ENCODE measurements at regions not wholly inside any gene's neighbourhood (a gene's known extent, or its start where the extent isn't known, plus 50 kb on each side); places are given as distances from the start of the nearest gene placed in this dataset.

DNA sequence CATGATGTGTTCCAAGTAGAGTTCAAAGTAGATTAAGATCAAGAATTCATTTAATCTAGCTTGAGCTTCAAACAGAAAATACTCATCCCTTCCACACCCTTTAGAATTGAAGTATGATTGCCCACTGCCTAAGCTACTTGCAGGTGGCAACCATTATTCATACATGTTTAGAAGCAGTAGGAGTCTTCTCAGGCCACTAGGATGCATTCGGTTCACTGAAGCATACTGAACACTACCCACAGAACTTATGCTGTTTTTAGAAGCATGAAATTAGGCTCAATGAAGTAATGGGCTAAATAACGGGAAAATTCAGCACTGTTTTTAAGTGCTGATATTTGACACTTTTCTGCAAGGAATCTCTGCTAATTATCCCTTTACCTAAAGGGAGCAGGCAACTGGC lies 263.4 kb downstream of the DEPDC1B start:
- no peak for DNase-seq (ENCODE audit: low spot score)
- Histone ChIP-seq H3K9ac (ENCODE audit: low read depth in 1 of 2, low read length in 2 of 2) (no peak overlapping the region), H3K4me3 (ENCODE audit: low read depth in 1 of 3, low read length in 3 of 3) (no peak overlapping the region), H3K27me3 (ENCODE audit: control insufficient read depth in 4 of 4, insufficient read depth in 4 of 4, low read length in 3 of 4) (peaks cover 0 to 3% (median 0%) of the 10 kb centered on the region in 4 donors), H3K36me3 (ENCODE audit: control insufficient read depth in 4 of 4, insufficient read depth in 3 of 4, low read depth in 1 of 4, low read length in 3 of 4) (no peaks in the 10 kb centered on the region), H3K27ac (ENCODE audit: low read depth in 1 of 2, low read length in 2 of 2) (no peak overlapping the region), H3K9me3 (ENCODE audit: control insufficient read depth in 4 of 4, low read length in 3 of 4) (no peaks in the 10 kb centered on the region), H3K4me1 (ENCODE audit: control insufficient read depth in 4 of 4, insufficient read depth in 4 of 4, low read length in 3 of 4) (no peaks in the 10 kb centered on the region)
- 78% methylated on average over 2 of the region's 2 CpGs for WGBS
- TF ChIP-seq HNF4G (IDR thresholded peaks at IDR 0.05): no peak
- no peak for TF ChIP-seq RAD21 (IDR thresholded peaks at IDR 0.05)
- TF ChIP-seq, protein P1, sequence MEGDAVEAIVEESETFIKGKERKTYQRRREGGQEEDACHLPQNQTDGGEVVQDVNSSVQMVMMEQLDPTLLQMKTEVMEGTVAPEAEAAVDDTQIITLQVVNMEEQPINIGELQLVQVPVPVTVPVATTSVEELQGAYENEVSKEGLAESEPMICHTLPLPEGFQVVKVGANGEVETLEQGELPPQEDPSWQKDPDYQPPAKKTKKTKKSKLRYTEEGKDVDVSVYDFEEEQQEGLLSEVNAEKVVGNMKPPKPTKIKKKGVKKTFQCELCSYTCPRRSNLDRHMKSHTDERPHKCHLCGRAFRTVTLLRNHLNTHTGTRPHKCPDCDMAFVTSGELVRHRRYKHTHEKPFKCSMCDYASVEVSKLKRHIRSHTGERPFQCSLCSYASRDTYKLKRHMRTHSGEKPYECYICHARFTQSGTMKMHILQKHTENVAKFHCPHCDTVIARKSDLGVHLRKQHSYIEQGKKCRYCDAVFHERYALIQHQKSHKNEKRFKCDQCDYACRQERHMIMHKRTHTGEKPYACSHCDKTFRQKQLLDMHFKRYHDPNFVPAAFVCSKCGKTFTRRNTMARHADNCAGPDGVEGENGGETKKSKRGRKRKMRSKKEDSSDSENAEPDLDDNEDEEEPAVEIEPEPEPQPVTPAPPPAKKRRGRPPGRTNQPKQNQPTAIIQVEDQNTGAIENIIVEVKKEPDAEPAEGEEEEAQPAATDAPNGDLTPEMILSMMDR (IDR thresholded peaks at IDR 0.05; ENCODE audit: low read depth, low read length, missing input control): no peak
- no peak for TF ChIP-seq TAF1 (conservative IDR thresholded peaks at IDR 0.05)
- no peak for TF ChIP-seq YY1 (IDR thresholded peaks at IDR 0.05)
- TF ChIP-seq, protein P2, sequence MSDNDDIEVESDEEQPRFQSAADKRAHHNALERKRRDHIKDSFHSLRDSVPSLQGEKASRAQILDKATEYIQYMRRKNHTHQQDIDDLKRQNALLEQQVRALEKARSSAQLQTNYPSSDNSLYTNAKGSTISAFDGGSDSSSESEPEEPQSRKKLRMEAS (IDR thresholded peaks at IDR 0.05): no peak
- TF ChIP-seq GABPA (IDR thresholded peaks at IDR 0.05 in 1 of 2, conservative IDR thresholded peaks at IDR 0.05 in 1 of 2): no peak
- no peak for TF ChIP-seq FOXA1 (IDR thresholded peaks at IDR 0.05)
- TF ChIP-seq, protein P3, sequence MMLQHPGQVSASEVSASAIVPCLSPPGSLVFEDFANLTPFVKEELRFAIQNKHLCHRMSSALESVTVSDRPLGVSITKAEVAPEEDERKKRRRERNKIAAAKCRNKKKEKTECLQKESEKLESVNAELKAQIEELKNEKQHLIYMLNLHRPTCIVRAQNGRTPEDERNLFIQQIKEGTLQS (IDR thresholded peaks at IDR 0.05): no peak
- TF ChIP-seq HNF4A (conservative IDR thresholded peaks at IDR 0.05): no peak
- no peak for TF ChIP-seq SP1 (IDR thresholded peaks at IDR 0.05)
- TF ChIP-seq JUND (IDR thresholded peaks at IDR 0.05): no peak
- TF ChIP-seq NR2F2 (IDR thresholded peaks at IDR 0.05): no peak
- TF ChIP-seq RXRA (IDR thresholded peaks at IDR 0.05): no peak
- TF ChIP-seq EGR1 (IDR thresholded peaks at IDR 0.05; ENCODE audit: low read depth in 2 of 2): no peak
- TF ChIP-seq, protein P4, sequence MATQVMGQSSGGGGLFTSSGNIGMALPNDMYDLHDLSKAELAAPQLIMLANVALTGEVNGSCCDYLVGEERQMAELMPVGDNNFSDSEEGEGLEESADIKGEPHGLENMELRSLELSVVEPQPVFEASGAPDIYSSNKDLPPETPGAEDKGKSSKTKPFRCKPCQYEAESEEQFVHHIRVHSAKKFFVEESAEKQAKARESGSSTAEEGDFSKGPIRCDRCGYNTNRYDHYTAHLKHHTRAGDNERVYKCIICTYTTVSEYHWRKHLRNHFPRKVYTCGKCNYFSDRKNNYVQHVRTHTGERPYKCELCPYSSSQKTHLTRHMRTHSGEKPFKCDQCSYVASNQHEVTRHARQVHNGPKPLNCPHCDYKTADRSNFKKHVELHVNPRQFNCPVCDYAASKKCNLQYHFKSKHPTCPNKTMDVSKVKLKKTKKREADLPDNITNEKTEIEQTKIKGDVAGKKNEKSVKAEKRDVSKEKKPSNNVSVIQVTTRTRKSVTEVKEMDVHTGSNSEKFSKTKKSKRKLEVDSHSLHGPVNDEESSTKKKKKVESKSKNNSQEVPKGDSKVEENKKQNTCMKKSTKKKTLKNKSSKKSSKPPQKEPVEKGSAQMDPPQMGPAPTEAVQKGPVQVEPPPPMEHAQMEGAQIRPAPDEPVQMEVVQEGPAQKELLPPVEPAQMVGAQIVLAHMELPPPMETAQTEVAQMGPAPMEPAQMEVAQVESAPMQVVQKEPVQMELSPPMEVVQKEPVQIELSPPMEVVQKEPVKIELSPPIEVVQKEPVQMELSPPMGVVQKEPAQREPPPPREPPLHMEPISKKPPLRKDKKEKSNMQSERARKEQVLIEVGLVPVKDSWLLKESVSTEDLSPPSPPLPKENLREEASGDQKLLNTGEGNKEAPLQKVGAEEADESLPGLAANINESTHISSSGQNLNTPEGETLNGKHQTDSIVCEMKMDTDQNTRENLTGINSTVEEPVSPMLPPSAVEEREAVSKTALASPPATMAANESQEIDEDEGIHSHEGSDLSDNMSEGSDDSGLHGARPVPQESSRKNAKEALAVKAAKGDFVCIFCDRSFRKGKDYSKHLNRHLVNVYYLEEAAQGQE (IDR thresholded peaks at IDR 0.05): no peak

DNA sequence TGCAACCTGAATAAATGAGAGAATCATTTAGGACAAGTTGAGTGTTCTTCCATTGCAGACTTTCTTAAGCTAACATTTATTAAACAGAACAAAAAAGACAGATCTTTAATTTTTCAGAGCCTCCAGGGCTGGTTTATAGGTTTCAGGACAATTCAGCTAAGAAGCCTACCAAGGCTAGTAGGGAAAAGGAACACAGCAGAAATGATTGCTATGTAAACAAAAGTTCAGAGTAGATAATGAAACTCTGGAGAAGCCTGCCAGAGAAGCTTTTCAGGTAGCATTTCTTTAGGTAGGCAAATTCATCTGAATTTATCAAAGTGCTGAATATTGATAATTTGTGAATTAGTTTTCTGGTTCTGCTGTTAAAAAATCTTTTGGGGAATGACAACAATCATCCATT lies 264.2 kb downstream of the DEPDC1B start:
- no peak for DNase-seq (ENCODE audit: low spot score)
- Histone ChIP-seq H3K36me3 (ENCODE audit: control insufficient read depth in 4 of 4, insufficient read depth in 3 of 4, low read depth in 1 of 4, low read length in 3 of 4) (no peaks in the 10 kb centered on the region), H3K27me3 (ENCODE audit: control insufficient read depth in 4 of 4, insufficient read depth in 4 of 4, low read length in 3 of 4) (peaks cover 0 to 3% (median 0%) of the 10 kb centered on the region in 4 donors), H3K27ac (ENCODE audit: low read depth in 1 of 2, low read length in 2 of 2) (no peak overlapping the region), H3K9ac (ENCODE audit: low read depth in 1 of 2, low read length in 2 of 2) (no peak overlapping the region), H3K4me3 (ENCODE audit: low read depth in 1 of 3, low read length in 3 of 3) (no peak overlapping the region), H3K4me1 (ENCODE audit: control insufficient read depth in 4 of 4, insufficient read depth in 4 of 4, low read length in 3 of 4) (no peaks in the 10 kb centered on the region), H3K9me3 (ENCODE audit: control insufficient read depth in 4 of 4, low read length in 3 of 4) (no peaks in the 10 kb centered on the region)
- TF ChIP-seq HNF4G (IDR thresholded peaks at IDR 0.05) (no peak), RXRA (IDR thresholded peaks at IDR 0.05) (no peak), YY1 (IDR thresholded peaks at IDR 0.05) (no peak), FOXA2 (IDR thresholded peaks at IDR 0.05) (no peak), SP1 (IDR thresholded peaks at IDR 0.05) (no peak), HNF4A (conservative IDR thresholded peaks at IDR 0.05) (no peak), EGR1 (IDR thresholded peaks at IDR 0.05; ENCODE audit: low read depth in 2 of 2) (no peak)
- TF ChIP-seq, protein P3 (IDR thresholded peaks at IDR 0.05): no peak
- TF ChIP-seq, protein P1 (IDR thresholded peaks at IDR 0.05; ENCODE audit: low read depth, low read length, missing input control): no peak
- TF ChIP-seq, protein P5, sequence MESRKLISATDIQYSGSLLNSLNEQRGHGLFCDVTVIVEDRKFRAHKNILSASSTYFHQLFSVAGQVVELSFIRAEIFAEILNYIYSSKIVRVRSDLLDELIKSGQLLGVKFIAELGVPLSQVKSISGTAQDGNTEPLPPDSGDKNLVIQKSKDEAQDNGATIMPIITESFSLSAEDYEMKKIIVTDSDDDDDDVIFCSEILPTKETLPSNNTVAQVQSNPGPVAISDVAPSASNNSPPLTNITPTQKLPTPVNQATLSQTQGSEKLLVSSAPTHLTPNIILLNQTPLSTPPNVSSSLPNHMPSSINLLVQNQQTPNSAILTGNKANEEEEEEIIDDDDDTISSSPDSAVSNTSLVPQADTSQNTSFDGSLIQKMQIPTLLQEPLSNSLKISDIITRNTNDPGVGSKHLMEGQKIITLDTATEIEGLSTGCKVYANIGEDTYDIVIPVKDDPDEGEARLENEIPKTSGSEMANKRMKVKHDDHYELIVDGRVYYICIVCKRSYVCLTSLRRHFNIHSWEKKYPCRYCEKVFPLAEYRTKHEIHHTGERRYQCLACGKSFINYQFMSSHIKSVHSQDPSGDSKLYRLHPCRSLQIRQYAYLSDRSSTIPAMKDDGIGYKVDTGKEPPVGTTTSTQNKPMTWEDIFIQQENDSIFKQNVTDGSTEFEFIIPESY (IDR thresholded peaks at IDR 0.05): no peak
- TF ChIP-seq, protein P4 (IDR thresholded peaks at IDR 0.05): no peak

Data from liver (tissue), 8 donors.